ENCODE measurements at regions not wholly inside any gene's neighbourhood (a gene's known extent, or its start where the extent isn't known, plus 50 kb on each side); places are given as distances from the start of the nearest gene placed in this dataset.

GRCh38 chr10:118246332-118247295 lies 95.5 kb downstream of the FAM204A start:
- DNase-seq: peak in 2 of 3 experiments; percentile 77 to 89

- DNase-seq: no peak
These were observed 98.2 kb downstream of the FAM204A start for GRCh38 chr10:118243907-118244306.

- peak; percentile 74 to 91 (median 77) for DNase-seq
These were observed 100.6 kb downstream of the FAM204A start for GRCh38 chr10:118241229-118242137.

- no peak for DNase-seq
These were observed 102.9 kb downstream of the FAM204A start for GRCh38 chr10:118239236-118239630.

- DNase-seq: peak in 2 of 3 experiments; percentile 3 to 5
These were observed 103.4 kb downstream of the FAM204A start for GRCh38 chr10:118238573-118239235.

- no peak for DNase-seq
These were observed 104.2 kb downstream of the FAM204A start for GRCh38 chr10:118237930-118238329.

GRCh38 chr10:118234683-118235082 lies 107.4 kb downstream of the FAM204A start:
- DNase-seq: no peak

GRCh38 chr10:118220346-118220850 lies 121.7 kb downstream of the FAM204A start:
- no peak for DNase-seq

GRCh38 chr10:118218562-118218961 lies 123.6 kb downstream of the FAM204A start:
- DNase-seq: no peak

- DNase-seq: peak in 1 of 3 experiments; percentile 12
These were observed 125.5 kb downstream of the FAM204A start for GRCh38 chr10:118216571-118217170.

GRCh38 chr10:118216020-118216419 lies 126.1 kb downstream of the FAM204A start:
- DNase-seq: no peak

GRCh38 chr10:118214776-118215175 lies 127.3 kb downstream of the FAM204A start:
- DNase-seq: no peak

- no peak for DNase-seq
These were observed 128.7 kb downstream of the FAM204A start for GRCh38 chr10:118213436-118213835.

- no peak for DNase-seq
These were observed 131.8 kb downstream of the FAM204A start for GRCh38 chr10:118210276-118210675.

- DNase-seq: no peak
These were observed 132.9 kb downstream of the FAM204A start for GRCh38 chr10:118209215-118209614.

- DNase-seq: no peak
These were observed 134.6 kb downstream of the FAM204A start for GRCh38 chr10:118207470-118208007.

- no peak for DNase-seq
These were observed 137.7 kb downstream of the FAM204A start for GRCh38 chr10:118204292-118204943.

GRCh38 chr10:118203461-118203860 lies 138.7 kb downstream of the FAM204A start:
- DNase-seq: no peak

GRCh38 chr10:118195729-118196128 lies 146.4 kb downstream of the FAM204A start:
- DNase-seq: no peak

- no peak for DNase-seq
These were observed 146.9 kb upstream of the RAB11FIP2 start for GRCh38 chr10:118193642-118194041.

- no peak for DNase-seq
These were observed 134.3 kb upstream of the RAB11FIP2 start for GRCh38 chr10:118181021-118181420.
